ENCODE measurements at regions not wholly inside any gene's neighbourhood (a gene's known extent, or its start where the extent isn't known, plus 50 kb on each side); places are given as distances from the start of the nearest gene placed in this dataset.

- TF ChIP-seq POLR2A (IDR thresholded peaks at IDR 0.05) = no peak
- TF ChIP-seq, protein P1, sequence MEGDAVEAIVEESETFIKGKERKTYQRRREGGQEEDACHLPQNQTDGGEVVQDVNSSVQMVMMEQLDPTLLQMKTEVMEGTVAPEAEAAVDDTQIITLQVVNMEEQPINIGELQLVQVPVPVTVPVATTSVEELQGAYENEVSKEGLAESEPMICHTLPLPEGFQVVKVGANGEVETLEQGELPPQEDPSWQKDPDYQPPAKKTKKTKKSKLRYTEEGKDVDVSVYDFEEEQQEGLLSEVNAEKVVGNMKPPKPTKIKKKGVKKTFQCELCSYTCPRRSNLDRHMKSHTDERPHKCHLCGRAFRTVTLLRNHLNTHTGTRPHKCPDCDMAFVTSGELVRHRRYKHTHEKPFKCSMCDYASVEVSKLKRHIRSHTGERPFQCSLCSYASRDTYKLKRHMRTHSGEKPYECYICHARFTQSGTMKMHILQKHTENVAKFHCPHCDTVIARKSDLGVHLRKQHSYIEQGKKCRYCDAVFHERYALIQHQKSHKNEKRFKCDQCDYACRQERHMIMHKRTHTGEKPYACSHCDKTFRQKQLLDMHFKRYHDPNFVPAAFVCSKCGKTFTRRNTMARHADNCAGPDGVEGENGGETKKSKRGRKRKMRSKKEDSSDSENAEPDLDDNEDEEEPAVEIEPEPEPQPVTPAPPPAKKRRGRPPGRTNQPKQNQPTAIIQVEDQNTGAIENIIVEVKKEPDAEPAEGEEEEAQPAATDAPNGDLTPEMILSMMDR (IDR thresholded peaks at IDR 0.05) = no peak
Measured at GRCh38 chr12:90129366-90130030, 420.9 kb upstream of the ATP2B1 start.

Data from heart left ventricle (tissue), 13 donors.